ENCODE measurements at regions not wholly inside any gene's neighbourhood (a gene's known extent, or its start where the extent isn't known, plus 50 kb on each side); places are given as distances from the start of the nearest gene placed in this dataset.

GRCh38 chr16:26316683-26317464 is 625.1 kb downstream of the HS3ST4 start:
- Histone ChIP-seq H3K4me3 (ENCODE audit: low read depth in 1 of 3, low read length in 3 of 3) (no peak overlapping the region), H3K9me3 (ENCODE audit: control insufficient read depth in 2 of 2, insufficient read depth in 1 of 2, low read depth in 1 of 2, low read length in 1 of 2) (no peaks in the 10 kb centered on the region), H3K27me3 (ENCODE audit: control insufficient read depth in 3 of 3, insufficient read depth in 3 of 3, low read length in 3 of 3) (no peaks in the 10 kb centered on the region), H3K27ac (ENCODE audit: low read depth in 1 of 3, low read length in 2 of 3) (no peak overlapping the region), H3K36me3 (ENCODE audit: control insufficient read depth in 3 of 3, insufficient read depth in 2 of 3, low read depth in 1 of 3, low read length in 3 of 3) (no peaks in the 10 kb centered on the region), H3K4me1 (ENCODE audit: control insufficient read depth in 3 of 3, insufficient read depth in 2 of 3, low read depth in 1 of 3, low read length in 2 of 3) (no peaks in the 10 kb centered on the region)
- FAIRE-seq (no peak), DNase-seq (peak in 1 of 2 donors; percentile 21)
- 65 to 74% (median 65%) methylated on average over 12 of the region's 12 CpGs for WGBS, 3 donors

- no peak overlapping the region for H3K27ac ChIP-seq (ENCODE audit: low read depth in 1 of 3, low read length in 2 of 3)
- H3K27me3 ChIP-seq (ENCODE audit: control insufficient read depth in 3 of 3, insufficient read depth in 3 of 3, low read length in 3 of 3), result no peaks in the 10 kb centered on the region
- no peaks in the 10 kb centered on the region for H3K9me3 ChIP-seq (ENCODE audit: control insufficient read depth in 2 of 2, insufficient read depth in 1 of 2, low read depth in 1 of 2, low read length in 1 of 2)
- no peak overlapping the region for H3K4me3 ChIP-seq (ENCODE audit: low read depth in 1 of 3, low read length in 3 of 3)
- no peaks in the 10 kb centered on the region for H3K4me1 ChIP-seq (ENCODE audit: control insufficient read depth in 3 of 3, insufficient read depth in 2 of 3, low read depth in 1 of 3, low read length in 2 of 3)
- no peak for DNase-seq
- H3K36me3 ChIP-seq (ENCODE audit: control insufficient read depth in 3 of 3, insufficient read depth in 2 of 3, low read depth in 1 of 3, low read length in 3 of 3), result no peaks in the 10 kb centered on the region
- no peak for FAIRE-seq
Measured at GRCh38 chr16:26317885-26318284, 626.1 kb downstream of the HS3ST4 start.

- DNase-seq (no peak), FAIRE-seq (no peak)
- no peaks in the 10 kb centered on the region for H3K27me3 ChIP-seq (ENCODE audit: control insufficient read depth in 3 of 3, insufficient read depth in 3 of 3, low read length in 3 of 3)
- WGBS, 3 donors, result 88 to 94% (median 89%) methylated on average over 1 of the region's 1 CpG
- H3K4me1 ChIP-seq (ENCODE audit: control insufficient read depth in 3 of 3, insufficient read depth in 2 of 3, low read depth in 1 of 3, low read length in 2 of 3), result peaks cover 0 to 15% (median 0%) of the 10 kb centered on the region in 3 donors
- peaks cover 0 to 9% of the 10 kb centered on the region in 2 donors for H3K9me3 ChIP-seq (ENCODE audit: control insufficient read depth in 2 of 2, insufficient read depth in 1 of 2, low read depth in 1 of 2, low read length in 1 of 2)
- no peaks in the 10 kb centered on the region for H3K36me3 ChIP-seq (ENCODE audit: control insufficient read depth in 3 of 3, insufficient read depth in 2 of 3, low read depth in 1 of 3, low read length in 3 of 3)
- no peak overlapping the region for H3K4me3 ChIP-seq (ENCODE audit: low read depth in 1 of 3, low read length in 3 of 3)
- H3K27ac ChIP-seq (ENCODE audit: low read depth in 1 of 3, low read length in 2 of 3), result no peak overlapping the region
Measured at GRCh38 chr16:26330654-26331053, 638.9 kb downstream of the HS3ST4 start.

GRCh38 chr16:26334218-26335111 is 642.7 kb downstream of the HS3ST4 start:
- Histone ChIP-seq H3K27me3 (ENCODE audit: control insufficient read depth in 3 of 3, insufficient read depth in 3 of 3, low read length in 3 of 3) (no peaks in the 10 kb centered on the region), H3K4me1 (ENCODE audit: control insufficient read depth in 3 of 3, insufficient read depth in 2 of 3, low read depth in 1 of 3, low read length in 2 of 3) (peaks cover 0 to 15% (median 0%) of the 10 kb centered on the region in 3 donors), H3K9me3 (ENCODE audit: control insufficient read depth in 2 of 2, insufficient read depth in 1 of 2, low read depth in 1 of 2, low read length in 1 of 2) (peaks cover 0 to under 1% of the 10 kb centered on the region in 2 donors), H3K4me3 (ENCODE audit: low read depth in 1 of 3, low read length in 3 of 3) (no peak overlapping the region), H3K27ac (ENCODE audit: low read depth in 1 of 3, low read length in 2 of 3) (no peak overlapping the region), H3K36me3 (ENCODE audit: control insufficient read depth in 3 of 3, insufficient read depth in 2 of 3, low read depth in 1 of 3, low read length in 3 of 3) (no peaks in the 10 kb centered on the region)
- no peak for FAIRE-seq
- DNase-seq, result peak in 1 of 2 donors; percentile 4
- 43 to 52% (median 46%) methylated on average over 8 of the region's 8 CpGs for WGBS, 3 donors

GRCh38 chr16:26335236-26335853 is 643.6 kb downstream of the HS3ST4 start:
- DNase-seq (peak in 1 of 2 donors; percentile 50), FAIRE-seq (no peak)
- no peaks in the 10 kb centered on the region for H3K9me3 ChIP-seq (ENCODE audit: control insufficient read depth in 2 of 2, insufficient read depth in 1 of 2, low read depth in 1 of 2, low read length in 1 of 2)
- 32 to 58% (median 35%) methylated on average over 6 of the region's 6 CpGs for whole genome bisulfite sequencing, 3 donors
- peaks cover 0 to 15% (median 0%) of the 10 kb centered on the region in 3 donors for H3K4me1 ChIP-seq (ENCODE audit: control insufficient read depth in 3 of 3, insufficient read depth in 2 of 3, low read depth in 1 of 3, low read length in 2 of 3)
- no peaks in the 10 kb centered on the region for H3K27me3 ChIP-seq (ENCODE audit: control insufficient read depth in 3 of 3, insufficient read depth in 3 of 3, low read length in 3 of 3)
- peak overlapping the region in 1 of 3 donors; percentile 13 for H3K27ac ChIP-seq (ENCODE audit: low read depth in 1 of 3, low read length in 2 of 3)
- no peaks in the 10 kb centered on the region for H3K36me3 ChIP-seq (ENCODE audit: control insufficient read depth in 3 of 3, insufficient read depth in 2 of 3, low read depth in 1 of 3, low read length in 3 of 3)
- no peak overlapping the region for H3K4me3 ChIP-seq (ENCODE audit: low read depth in 1 of 3, low read length in 3 of 3)

GRCh38 chr16:26342621-26343020 is 650.9 kb downstream of the HS3ST4 start:
- WGBS, 3 donors, result 74 to 83% (median 81%) methylated on average over 6 of the region's 6 CpGs
- no peak for FAIRE-seq
- H3K27ac ChIP-seq (ENCODE audit: low read depth in 1 of 3, low read length in 2 of 3), result no peak overlapping the region

GRCh38 chr16:26344240-26344776 is 652.5 kb downstream of the HS3ST4 start:
- Histone ChIP-seq H3K4me3 (ENCODE audit: low read depth in 1 of 3, low read length in 3 of 3) (no peak overlapping the region), H3K27me3 (ENCODE audit: control insufficient read depth in 3 of 3, insufficient read depth in 3 of 3, low read length in 3 of 3) (no peaks in the 10 kb centered on the region), H3K27ac (ENCODE audit: low read depth in 1 of 3, low read length in 2 of 3) (no peak overlapping the region), H3K9me3 (ENCODE audit: control insufficient read depth in 2 of 2, insufficient read depth in 1 of 2, low read depth in 1 of 2, low read length in 1 of 2) (no peaks in the 10 kb centered on the region), H3K36me3 (ENCODE audit: control insufficient read depth in 3 of 3, insufficient read depth in 2 of 3, low read depth in 1 of 3, low read length in 3 of 3) (no peaks in the 10 kb centered on the region), H3K4me1 (ENCODE audit: control insufficient read depth in 3 of 3, insufficient read depth in 2 of 3, low read depth in 1 of 3, low read length in 2 of 3) (no peaks in the 10 kb centered on the region)
- no peak for DNase-seq
- no peak for FAIRE-seq
- 66 to 78% (median 69%) methylated on average over 4 of the region's 4 CpGs for WGBS, 3 donors

More at GRCh38 chr16:26342621-26343020, 650.9 kb downstream of the HS3ST4 start:
- DNase-seq, result peak in 1 of 2 donors; percentile 46
- Histone ChIP-seq H3K9me3 (ENCODE audit: control insufficient read depth in 2 of 2, insufficient read depth in 1 of 2, low read depth in 1 of 2, low read length in 1 of 2) (no peaks in the 10 kb centered on the region), H3K4me1 (ENCODE audit: control insufficient read depth in 3 of 3, insufficient read depth in 2 of 3, low read depth in 1 of 3, low read length in 2 of 3) (no peaks in the 10 kb centered on the region), H3K27me3 (ENCODE audit: control insufficient read depth in 3 of 3, insufficient read depth in 3 of 3, low read length in 3 of 3) (no peaks in the 10 kb centered on the region), H3K36me3 (ENCODE audit: control insufficient read depth in 3 of 3, insufficient read depth in 2 of 3, low read depth in 1 of 3, low read length in 3 of 3) (no peaks in the 10 kb centered on the region), H3K4me3 (ENCODE audit: low read depth in 1 of 3, low read length in 3 of 3) (no peak overlapping the region)

- Histone ChIP-seq H3K27ac (ENCODE audit: low read depth in 1 of 3, low read length in 2 of 3) (no peak overlapping the region), H3K4me3 (ENCODE audit: low read depth in 1 of 3, low read length in 3 of 3) (no peak overlapping the region), H3K4me1 (ENCODE audit: control insufficient read depth in 3 of 3, insufficient read depth in 2 of 3, low read depth in 1 of 3, low read length in 2 of 3) (no peaks in the 10 kb centered on the region), H3K9me3 (ENCODE audit: control insufficient read depth in 2 of 2, insufficient read depth in 1 of 2, low read depth in 1 of 2, low read length in 1 of 2) (no peaks in the 10 kb centered on the region), H3K36me3 (ENCODE audit: control insufficient read depth in 3 of 3, insufficient read depth in 2 of 3, low read depth in 1 of 3, low read length in 3 of 3) (no peaks in the 10 kb centered on the region), H3K27me3 (ENCODE audit: control insufficient read depth in 3 of 3, insufficient read depth in 3 of 3, low read length in 3 of 3) (no peaks in the 10 kb centered on the region)
- WGBS, 3 donors, result 78 to 84% (median 81%) methylated on average over 5 of the region's 5 CpGs
- FAIRE-seq (no peak), DNase-seq (no peak)
Measured at GRCh38 chr16:26344976-26345375, 653.2 kb downstream of the HS3ST4 start.

Measured in small intestine (tissue), 7 donors.